GM19328 (cell line): ENCODE measurements at regions not wholly inside any gene's neighbourhood (a gene's known extent, or its start where the extent isn't known, plus 50 kb on each side); places are given as distances from the start of the nearest gene placed in this dataset.
"Not testable (repeated sequence)": the region's sequence is repeated elsewhere in the genome, so short reads cannot be mapped to it uniquely, and the experiment has no call there.

Experiments
- ATAC-seq: cut with Tn5 transposase; IDR thresholded peaks from one replicate; pipeline ENCODE4 v1.9.1; 2021; ENCODE audit warnings: mild to moderate bottlenecking, moderate library complexity; ENCODE audit not compliant: unreplicated experiment

- no peak for ATAC-seq
Observed at GRCh38 chr1:72442262-72442661, 159.9 kb upstream of the NEGR1 start.

DNA sequence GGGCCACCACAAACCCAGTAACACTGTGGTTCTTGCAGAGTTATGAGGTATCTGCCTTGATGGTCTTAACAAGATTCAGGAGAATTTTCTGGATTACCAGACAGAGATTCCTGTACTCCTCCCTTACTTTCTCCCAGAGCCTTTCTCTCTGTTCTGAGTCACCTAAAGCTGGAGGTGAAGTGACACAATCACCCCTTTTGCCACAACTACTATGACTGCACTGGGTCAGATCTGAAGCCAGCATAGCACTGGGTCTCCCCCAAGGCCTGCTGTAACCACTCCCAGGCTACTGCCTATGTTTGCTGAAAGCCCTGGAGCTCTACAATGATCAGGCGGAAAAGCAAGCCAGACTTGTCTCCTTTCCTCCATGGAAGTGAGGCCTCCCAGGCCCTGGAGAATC lies 156.7 kb upstream of the NEGR1 start:
- ATAC-seq, result no peak

DNA sequence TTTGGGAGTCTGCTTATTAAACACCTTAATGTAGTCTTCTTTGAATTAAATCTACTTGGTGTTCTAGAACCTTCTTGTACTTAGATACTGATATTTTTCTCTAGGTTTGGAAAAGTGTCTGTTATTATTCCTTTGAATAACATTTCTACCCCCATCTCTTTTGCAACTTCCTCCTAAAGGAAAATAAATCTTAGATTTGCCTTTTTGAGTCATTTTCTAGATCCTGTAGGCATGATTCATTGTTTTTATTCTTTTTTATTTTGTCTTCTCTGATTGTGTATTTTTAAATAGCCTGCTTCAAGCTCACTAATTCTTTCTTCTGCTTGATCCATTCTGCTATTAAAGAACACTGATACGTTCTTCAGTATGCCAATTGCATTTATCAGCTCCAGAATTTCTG lies 155.9 kb upstream of the NEGR1 start:
- no peak for ATAC-seq

DNA sequence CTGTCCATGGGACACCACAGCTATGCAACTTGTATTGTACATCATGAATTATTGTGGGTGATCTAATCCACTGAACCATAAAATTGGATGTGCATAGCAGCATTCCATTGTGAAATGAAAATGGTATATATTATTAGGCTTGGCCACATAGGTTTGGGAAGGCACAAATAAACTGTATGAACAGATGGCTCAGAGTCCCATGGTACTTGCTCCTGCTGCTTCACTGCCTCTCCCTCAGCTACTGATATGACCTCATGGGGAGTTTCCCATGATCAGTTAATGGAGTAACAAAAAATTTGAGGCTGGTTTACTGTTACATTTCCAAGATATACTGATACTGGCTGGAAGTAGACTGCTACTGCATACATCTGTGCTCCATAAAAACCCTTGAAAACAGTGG lies 152.7 kb upstream of the NEGR1 start:
- peak; percentile 43 for ATAC-seq

DNA sequence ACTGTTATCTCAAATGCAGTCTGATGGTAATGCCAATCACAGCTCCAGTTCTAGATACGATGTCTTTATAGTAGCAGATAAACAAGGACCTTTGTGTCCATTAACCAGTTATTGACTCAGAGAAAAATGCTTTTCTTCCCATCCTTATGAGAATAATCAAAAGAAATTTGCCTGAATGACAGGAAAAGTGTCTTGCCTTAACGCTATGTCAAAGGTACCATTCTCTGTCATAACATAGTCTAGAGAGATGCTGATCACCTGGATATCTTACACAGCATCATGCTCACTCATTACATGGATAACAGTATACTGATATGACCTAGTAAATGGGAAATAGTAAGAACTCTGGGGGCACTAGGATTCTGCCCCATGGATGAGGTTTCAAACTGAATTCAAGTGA lies 151.7 kb upstream of the NEGR1 start:
- ATAC-seq, result no peak

GRCh38 chr1:72433591-72433990 lies 151.3 kb upstream of the NEGR1 start:
- ATAC-seq, result peak; percentile 45

- ATAC-seq, result no peak
Observed at GRCh38 chr1:72432645-72433267, 150.4 kb upstream of the NEGR1 start.

- no peak for ATAC-seq
Observed at GRCh38 chr1:72431810-72432209, 149.5 kb upstream of the NEGR1 start.

DNA sequence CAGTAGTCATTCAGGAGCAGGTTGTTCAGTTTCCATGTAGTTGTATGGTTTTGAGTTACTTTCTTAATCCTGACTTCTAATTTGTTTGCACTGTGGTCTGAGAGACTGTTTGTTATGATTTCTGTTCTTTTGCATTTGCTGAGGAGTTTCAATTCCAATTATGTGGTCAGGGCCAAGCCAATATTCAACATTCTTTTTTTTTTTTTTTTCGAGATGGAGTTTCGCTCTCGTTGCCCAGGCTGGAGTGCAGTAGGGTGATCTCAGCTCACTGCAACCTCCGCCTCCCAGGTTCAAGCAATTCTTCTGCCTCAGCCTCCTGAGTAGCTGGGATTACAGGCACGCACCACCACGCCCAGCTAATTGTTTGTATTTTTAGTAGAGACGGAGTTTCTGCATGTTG lies 145.9 kb upstream of the NEGR1 start:
- ATAC-seq, result not testable (repeated sequence)

GRCh38 chr1:72419229-72419628 lies 136.9 kb upstream of the NEGR1 start:
- ATAC-seq, result no peak

DNA sequence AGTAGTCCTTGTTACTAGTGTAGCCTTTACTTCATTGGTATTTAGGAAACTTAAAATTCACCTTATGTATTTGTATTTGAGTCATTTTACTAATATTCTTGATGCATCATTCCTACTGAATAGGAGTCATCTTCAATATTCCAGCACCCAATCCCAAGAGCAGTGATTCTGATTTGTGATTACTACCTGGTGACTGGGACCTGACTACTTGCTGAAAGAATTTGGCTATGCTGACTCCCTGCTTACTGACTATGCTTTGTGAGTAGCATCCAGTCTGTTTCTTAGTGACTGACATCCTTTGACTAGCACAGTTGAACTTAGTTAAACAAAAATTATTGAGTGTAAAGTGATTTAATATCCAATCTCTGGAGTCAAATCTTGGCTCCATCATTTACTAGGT lies 129.9 kb upstream of the NEGR1 start:
- ATAC-seq, result no peak

GRCh38 chr1:72399807-72400206 lies 117.5 kb upstream of the NEGR1 start:
- ATAC-seq, result no peak

DNA sequence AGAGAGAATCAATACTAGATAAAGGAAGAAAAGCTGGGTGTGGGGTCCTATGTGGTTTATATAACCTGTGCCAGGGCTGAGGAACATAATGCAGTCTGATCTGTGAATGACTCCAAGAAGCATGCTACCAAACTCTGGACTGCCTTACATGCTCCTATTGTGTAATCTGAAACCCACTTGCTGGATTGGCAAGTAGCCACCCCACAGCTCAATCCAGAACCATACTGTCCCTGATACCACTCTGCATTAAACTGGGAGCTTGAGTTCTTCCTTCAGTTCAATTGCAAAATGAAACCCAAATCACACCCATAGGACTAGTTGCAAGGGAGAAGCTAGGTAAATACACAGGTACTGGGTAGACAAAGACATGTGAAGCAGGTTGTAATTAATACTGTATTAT lies 115.4 kb upstream of the NEGR1 start:
- no peak for ATAC-seq

DNA sequence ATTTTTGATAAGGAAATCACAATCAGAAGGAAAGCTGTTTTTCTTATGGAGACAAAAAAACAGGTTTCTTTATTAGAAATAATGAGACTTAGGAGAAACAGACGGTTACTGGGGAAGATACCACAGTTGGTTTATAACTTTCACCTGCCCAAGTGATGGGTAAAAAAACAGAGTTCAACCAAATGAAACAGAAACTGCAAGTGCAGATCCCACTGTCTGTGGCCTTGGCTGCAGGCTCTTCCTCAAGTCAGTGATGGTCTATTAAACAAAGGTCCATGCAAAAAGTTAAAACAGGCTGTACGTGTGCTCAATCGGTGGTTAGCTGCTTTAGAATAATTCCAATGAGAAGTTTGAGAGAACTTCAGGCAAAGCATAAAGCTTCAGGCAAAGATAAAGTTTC lies 112.1 kb upstream of the NEGR1 start:
- ATAC-seq, result no peak

DNA sequence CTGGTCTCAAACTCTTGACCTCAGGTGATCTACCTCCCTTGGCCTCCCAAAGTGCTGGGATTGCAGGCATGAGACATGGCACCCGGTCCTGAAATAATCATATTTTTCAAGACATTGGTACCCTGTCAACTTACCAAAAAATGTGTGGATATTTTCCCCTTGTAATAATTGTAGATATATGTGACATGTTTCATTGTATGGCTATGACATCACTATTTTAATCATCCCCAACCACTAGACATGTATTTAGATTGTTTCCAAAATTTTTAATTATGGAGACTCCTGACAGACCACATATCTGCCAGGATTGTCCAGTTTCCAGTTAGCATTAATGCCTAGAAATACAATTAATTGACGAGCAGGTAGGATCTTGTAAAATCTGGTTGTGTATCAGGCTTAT lies 96.7 kb upstream of the NEGR1 start:
- ATAC-seq, result no peak

DNA sequence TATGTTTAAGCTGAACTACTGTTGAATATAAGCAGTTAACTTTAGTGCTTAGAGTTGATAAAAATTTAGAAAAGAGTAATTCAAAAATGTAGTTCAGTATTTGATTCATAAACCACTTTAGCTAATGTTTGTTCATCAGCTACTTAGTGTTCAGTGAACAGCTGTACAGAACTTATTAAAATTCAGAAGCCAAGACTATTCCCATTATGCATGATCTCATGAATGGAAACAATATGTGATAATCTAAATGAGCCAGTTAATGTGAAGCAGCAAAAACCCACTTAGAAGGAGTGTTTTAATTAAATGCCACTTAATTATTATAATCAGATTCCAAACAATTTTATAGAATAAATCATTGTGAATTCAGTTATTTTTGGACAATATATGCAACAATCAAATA lies 92.9 kb upstream of the NEGR1 start:
- no peak for ATAC-seq

- ATAC-seq, result no peak
Observed at GRCh38 chr1:72371259-72372035, 89.1 kb upstream of the NEGR1 start.

DNA sequence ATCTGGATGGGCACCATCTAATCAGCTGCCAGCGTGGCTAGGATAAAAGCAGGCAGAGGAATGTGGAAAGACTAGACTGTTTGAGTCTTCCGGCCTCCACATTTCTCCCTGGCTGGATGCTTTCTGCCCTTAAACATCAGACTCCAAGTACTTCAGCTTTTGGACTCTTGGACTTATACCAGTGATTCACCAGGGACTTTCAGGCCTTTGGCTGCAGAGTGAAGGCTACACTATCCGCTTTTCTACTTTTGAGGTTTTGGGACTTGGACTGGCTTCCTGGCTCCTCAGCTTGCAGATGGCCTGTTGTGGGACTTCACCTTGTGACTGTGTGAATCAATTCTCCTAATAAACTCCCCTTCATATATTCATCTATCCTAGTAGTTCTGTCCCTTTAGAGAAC lies 88.5 kb upstream of the NEGR1 start:
- ATAC-seq, result not testable (repeated sequence)

DNA sequence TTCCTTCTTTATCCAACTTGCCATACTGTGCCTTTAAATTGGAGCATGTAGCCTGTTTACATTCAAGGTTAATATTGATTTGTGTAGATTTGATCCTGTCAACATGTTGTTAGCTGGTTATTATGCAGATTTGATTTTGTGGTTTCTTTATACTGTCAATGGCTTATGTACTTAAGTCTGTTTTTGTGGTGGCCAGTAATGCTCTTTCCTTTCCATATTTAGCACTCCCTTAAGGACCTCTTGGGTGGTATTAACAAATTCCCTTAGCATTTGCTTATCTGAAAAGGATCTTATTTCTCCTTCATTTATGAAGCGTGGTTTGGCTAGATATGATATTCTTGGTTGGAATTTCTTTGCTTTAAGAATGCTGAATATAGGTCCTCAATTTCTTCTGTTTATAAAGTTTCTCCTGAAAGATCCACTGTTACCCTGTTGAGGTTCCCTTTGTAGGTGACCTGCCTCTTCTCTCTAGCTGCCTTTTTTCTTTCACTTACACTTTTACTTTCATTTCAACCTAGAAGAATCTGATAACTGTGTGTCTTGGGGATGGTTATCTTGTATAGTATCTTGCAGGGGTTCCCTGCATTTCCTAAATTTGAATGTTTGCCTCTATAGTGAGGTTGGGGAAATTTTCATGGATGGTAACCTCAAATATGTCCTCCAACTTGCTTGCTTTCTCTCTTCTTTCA lies 86.9 kb upstream of the NEGR1 start:
- ATAC-seq, result no peak

DNA sequence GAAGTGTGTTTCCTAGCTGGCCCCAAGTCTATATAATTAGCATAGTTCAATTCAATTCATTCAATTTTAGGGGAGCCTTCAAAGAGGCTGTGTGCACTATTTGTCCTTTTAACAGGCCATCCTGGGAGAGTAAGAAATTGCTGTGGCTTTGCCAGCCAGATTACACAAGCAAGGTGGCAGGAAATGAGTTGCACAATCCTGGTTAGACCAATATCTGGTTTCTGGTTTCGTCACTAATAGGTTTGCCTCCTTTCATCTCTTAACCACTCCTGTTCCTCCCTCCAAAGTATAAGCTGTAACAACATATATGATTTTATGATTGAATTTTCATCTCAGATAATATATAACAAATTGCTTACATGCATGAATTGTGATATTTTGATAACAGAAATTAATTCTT lies 84.1 kb upstream of the NEGR1 start:
- no peak for ATAC-seq

DNA sequence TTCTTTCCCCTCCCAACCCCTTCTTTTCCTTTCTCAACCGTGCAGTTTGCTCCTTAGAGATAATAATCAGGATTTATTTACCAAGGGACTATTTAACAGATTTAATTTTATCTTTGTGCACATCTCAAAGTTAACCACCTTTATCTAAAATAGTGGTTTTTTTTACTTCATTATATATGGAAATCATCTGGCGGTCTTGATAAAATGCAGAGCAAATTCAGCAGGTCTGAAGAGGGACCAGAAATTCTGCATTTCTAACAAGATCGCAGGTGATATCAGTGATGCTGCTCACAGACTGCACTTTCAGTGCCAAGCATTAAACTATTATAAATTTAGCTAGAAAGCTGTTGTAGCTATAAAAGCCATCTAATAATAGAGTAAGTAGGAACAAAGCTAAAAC lies 83.4 kb upstream of the NEGR1 start:
- ATAC-seq, result no peak

DNA sequence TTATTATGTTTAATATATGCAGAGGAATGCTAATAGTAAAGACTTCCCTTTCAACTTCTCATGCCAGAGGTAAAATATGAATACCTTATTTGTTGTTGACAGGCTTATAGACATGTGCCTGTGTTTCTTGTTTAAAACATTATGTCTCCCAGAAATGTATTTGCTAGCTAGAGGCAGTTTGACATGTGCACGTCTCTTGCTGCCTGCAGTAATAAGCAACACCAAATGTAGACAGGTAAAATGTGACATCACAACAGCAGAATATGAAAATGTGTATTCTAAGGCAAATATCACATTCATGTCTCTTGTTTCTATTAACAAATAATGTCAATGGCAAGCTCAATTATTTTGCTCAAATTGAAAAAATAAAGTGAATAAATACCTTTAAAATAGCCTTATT lies 80.2 kb upstream of the NEGR1 start:
- no peak for ATAC-seq
